NCI-H1436 (cell line): ENCODE measurements at regions not wholly inside any gene's neighbourhood (a gene's known extent, or its start where the extent isn't known, plus 50 kb on each side); places are given as distances from the start of the nearest gene placed in this dataset.

ENCODE experiments used
- DNase-seq: peaks from one replicate; lab custom pipeline; 2025; lab: John Stamatoyannopoulos, UW

GRCh38 chr17:413016-413350 lies 60.4 kb upstream of the RPH3AL start:
- no peak for DNase-seq

- DNase-seq, result peak; percentile 54
Measured at GRCh38 chr17:412211-413015, 59.8 kb upstream of the RPH3AL start.

GRCh38 chr17:411421-412120 lies 59.0 kb upstream of the RPH3AL start:
- no peak for DNase-seq

GRCh38 chr17:410543-411401 lies 58.2 kb upstream of the RPH3AL start:
- peak; percentile 21 for DNase-seq

GRCh38 chr17:409848-410542 lies 57.4 kb upstream of the RPH3AL start:
- DNase-seq, result peak; percentile 98

- DNase-seq, result no peak
Measured at GRCh38 chr17:409308-409847, 56.8 kb upstream of the RPH3AL start.

- DNase-seq, result no peak
Measured at GRCh38 chr17:404703-405102, 52.1 kb upstream of the RPH3AL start.
